NCI-H2196 (cell line): ENCODE measurements at regions not wholly inside any gene's neighbourhood (a gene's known extent, or its start where the extent isn't known, plus 50 kb on each side); places are given as distances from the start of the nearest gene placed in this dataset.

Source experiments
- DNase-seq: peaks from one replicate; lab custom pipeline; 2025; ENCODE audit not compliant: unreplicated experiment; lab: John Stamatoyannopoulos, UW

- no peak for DNase-seq
Observed at GRCh38 chr7:31398815-31399214, 58.3 kb upstream of the NEUROD6 start.

- no peak for DNase-seq
Observed at GRCh38 chr7:31407178-31407676, 66.7 kb upstream of the NEUROD6 start.

- no peak for DNase-seq
Observed at GRCh38 chr7:31408140-31408729, 67.7 kb upstream of the NEUROD6 start.

GRCh38 chr7:31410265-31410664, 69.7 kb upstream of the NEUROD6 start:
- DNase-seq = no peak

GRCh38 chr7:31411416-31411815, 70.9 kb upstream of the NEUROD6 start:
- DNase-seq = no peak

- no peak for DNase-seq
Observed at GRCh38 chr7:31413766-31414165, 73.2 kb upstream of the NEUROD6 start.

- no peak for DNase-seq
Observed at GRCh38 chr7:31416381-31416870, 75.9 kb upstream of the NEUROD6 start.

- no peak for DNase-seq
Observed at GRCh38 chr7:31418928-31419327, 78.4 kb upstream of the NEUROD6 start.

GRCh38 chr7:31419505-31420055, 79.1 kb upstream of the NEUROD6 start:
- DNase-seq = no peak

- DNase-seq = no peak
Observed at GRCh38 chr7:31420948-31421347, 80.4 kb upstream of the NEUROD6 start.

GRCh38 chr7:31421607-31422006, 81.1 kb upstream of the NEUROD6 start:
- no peak for DNase-seq

GRCh38 chr7:31423994-31424393, 83.5 kb upstream of the NEUROD6 start:
- DNase-seq = no peak

GRCh38 chr7:31432176-31432575, 81.7 kb upstream of the ITPRID1 start:
- no peak for DNase-seq

- no peak for DNase-seq
Observed at GRCh38 chr7:31432836-31433340, 81.0 kb upstream of the ITPRID1 start.

- no peak for DNase-seq
Observed at GRCh38 chr7:31437250-31437865, 76.5 kb upstream of the ITPRID1 start.

GRCh38 chr7:31439165-31439564, 74.7 kb upstream of the ITPRID1 start:
- no peak for DNase-seq

GRCh38 chr7:31440511-31440910, 73.4 kb upstream of the ITPRID1 start:
- DNase-seq = no peak

GRCh38 chr7:31442626-31443025, 71.3 kb upstream of the ITPRID1 start:
- DNase-seq = no peak

- peak; percentile 70 for DNase-seq
Observed at GRCh38 chr7:31443457-31443856, 70.4 kb upstream of the ITPRID1 start.

- DNase-seq = no peak
Observed at GRCh38 chr7:31444196-31444595, 69.7 kb upstream of the ITPRID1 start.

- DNase-seq = no peak
Observed at GRCh38 chr7:31445686-31446355, 68.1 kb upstream of the ITPRID1 start.

GRCh38 chr7:31448649-31449048, 65.2 kb upstream of the ITPRID1 start:
- no peak for DNase-seq
